ENCODE measurements at regions not wholly inside any gene's neighbourhood (a gene's known extent, or its start where the extent isn't known, plus 50 kb on each side); places are given as distances from the start of the nearest gene placed in this dataset.

DNA sequence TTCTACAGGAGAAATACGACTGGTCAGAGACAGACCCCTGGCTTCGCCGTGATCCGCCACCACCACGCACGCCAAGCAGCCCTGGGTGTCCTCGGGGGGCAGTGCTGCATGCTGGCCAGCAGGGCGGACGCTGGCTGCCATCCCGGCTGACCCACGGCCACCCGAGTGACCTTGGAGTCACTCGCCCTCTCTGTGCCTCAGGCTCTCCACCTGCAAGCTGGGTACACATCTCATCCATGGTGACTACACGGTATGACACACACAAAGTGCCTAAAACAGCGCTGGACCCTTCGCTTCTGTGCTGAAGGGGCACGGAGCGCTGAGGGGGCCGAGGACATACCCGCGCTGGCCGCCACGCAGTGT is 62.0 kb upstream of the RNF32 start:
- TF ChIP-seq, protein P1, sequence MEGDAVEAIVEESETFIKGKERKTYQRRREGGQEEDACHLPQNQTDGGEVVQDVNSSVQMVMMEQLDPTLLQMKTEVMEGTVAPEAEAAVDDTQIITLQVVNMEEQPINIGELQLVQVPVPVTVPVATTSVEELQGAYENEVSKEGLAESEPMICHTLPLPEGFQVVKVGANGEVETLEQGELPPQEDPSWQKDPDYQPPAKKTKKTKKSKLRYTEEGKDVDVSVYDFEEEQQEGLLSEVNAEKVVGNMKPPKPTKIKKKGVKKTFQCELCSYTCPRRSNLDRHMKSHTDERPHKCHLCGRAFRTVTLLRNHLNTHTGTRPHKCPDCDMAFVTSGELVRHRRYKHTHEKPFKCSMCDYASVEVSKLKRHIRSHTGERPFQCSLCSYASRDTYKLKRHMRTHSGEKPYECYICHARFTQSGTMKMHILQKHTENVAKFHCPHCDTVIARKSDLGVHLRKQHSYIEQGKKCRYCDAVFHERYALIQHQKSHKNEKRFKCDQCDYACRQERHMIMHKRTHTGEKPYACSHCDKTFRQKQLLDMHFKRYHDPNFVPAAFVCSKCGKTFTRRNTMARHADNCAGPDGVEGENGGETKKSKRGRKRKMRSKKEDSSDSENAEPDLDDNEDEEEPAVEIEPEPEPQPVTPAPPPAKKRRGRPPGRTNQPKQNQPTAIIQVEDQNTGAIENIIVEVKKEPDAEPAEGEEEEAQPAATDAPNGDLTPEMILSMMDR (IDR thresholded peaks at IDR 0.05; ENCODE audit: insufficient read depth, low read depth, low read length), result no peak
- no peak for TF ChIP-seq EZH2 (IDR thresholded peaks at IDR 0.05; ENCODE audit: insufficient read depth, low read length)
